HG02588 (cell line): ENCODE measurements at regions not wholly inside any gene's neighbourhood (a gene's known extent, or its start where the extent isn't known, plus 50 kb on each side); places are given as distances from the start of the nearest gene placed in this dataset.
"Not testable (repeated sequence)": the region's sequence is repeated elsewhere in the genome, so short reads cannot be mapped to it uniquely, and the experiment has no call there.

Source experiments
- ATAC-seq: cut with Tn5 transposase; IDR thresholded peaks from one replicate; pipeline ENCODE4 v1.9.1; 2021; ENCODE audit warnings: mild to moderate bottlenecking, moderate library complexity; ENCODE audit not compliant: unreplicated experiment

DNA sequence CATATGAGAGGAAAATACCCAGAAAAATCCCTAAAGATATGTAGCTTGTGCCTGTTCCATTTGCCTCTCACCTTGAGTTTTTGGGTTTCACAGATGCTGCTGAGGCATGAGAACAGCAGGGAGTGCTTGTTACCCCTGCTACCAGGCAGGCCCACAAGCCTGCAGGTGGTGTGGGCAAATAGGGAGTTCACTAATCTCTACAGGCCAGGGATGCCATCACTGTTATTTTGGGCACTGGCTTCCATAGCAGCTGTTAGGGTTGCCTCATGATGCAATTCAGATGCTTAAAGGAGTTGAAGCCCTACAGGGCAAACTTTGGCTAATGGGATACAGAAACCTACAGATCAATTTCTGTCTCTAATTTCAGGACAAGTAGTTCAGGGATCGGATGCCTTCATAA is 873.5 kb downstream of the OTOL1 start:
- ATAC-seq, result no peak

DNA sequence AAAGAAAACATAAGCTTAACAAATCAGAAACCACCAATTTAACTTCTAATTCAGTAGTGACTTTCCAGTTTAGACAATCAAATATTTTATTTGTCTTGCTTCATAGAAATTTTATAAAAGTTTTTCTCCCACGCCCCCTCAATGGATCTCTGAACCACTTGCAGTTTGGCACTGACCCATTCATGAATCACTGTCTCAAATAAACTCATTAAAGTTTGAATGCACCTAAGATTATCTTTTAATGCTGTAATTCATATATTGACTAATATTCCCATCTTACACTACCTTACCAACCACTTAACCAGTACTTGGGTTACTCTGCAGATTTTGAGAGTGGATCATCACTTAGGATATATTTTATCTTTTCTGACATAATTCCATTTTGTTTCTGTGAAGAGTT is 880.2 kb downstream of the OTOL1 start:
- ATAC-seq, result no peak

DNA sequence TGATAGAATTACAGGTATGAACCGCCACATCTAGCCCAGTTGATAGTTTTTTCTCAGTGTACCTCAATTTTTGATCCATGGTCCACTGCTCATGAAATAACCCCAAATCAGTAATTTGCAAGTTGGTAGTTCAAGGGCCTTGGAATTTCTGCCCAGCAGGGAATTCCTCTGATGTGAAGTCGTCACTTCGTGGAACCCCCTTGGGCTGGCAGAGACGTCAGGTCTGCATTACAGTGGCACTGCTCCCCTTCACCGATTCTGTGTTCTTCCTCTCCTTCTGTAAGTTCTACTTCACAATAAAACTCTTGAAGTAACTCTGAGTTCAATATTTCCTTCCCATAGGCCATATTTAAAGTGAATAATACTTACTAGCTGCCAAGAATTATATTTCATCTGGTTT is 881.0 kb downstream of the OTOL1 start:
- ATAC-seq, result no peak

DNA sequence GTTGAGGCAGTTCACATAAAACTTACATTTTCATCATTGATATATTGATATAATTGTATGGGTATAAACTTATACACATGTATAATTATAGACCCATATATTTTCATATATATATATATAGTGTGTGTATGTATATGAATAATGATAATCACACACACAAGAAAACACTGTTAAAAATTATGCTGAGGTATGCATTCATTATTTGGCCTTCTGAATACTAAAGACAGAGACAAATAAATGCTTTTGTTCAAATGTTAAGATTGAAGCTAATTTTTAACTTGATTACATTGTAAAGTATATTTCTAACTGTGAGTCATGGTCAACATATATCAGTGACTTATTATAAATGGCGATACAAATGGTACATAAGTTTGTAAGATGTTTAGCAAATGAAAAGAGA is 888.8 kb downstream of the OTOL1 start:
- no peak for ATAC-seq

DNA sequence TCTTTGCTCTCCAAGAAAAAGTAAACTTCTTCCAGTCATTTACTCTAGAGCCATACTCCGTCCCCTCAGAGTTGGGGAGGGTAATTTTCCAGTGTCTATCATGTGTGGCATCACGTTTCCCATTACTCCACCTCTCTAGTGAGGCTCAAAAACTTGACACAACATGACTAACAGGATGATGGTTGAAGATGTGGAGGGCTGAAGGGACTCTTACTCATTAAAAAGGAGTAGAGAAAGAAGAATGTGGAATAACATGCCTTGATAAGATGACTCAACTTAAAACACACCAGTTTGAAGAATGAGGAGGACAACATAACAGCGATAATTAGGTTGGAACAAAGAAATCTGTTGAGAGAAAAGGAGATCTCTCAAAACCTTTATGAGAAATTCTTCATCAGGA is 894.3 kb downstream of the OTOL1 start:
- no peak for ATAC-seq

DNA sequence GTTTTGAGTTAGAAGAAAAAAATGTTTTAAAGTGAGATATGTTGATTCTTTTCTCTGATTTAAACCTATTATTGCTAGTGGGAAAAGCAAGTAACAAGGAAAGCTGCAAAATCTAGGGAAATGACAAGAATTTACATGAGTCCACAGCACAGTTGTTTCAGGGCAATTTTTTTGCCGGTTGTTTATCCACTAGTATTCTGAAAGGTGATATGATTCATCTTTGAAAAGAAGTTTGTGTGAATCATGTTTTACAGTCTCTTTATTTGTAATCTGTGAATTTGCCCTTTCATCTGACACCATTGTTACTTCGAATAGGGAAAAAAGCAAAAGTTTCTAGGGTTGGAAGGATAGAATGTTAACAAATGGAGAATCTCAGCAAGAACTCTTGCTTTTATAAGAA is 894.7 kb downstream of the OTOL1 start:
- ATAC-seq, result no peak

DNA sequence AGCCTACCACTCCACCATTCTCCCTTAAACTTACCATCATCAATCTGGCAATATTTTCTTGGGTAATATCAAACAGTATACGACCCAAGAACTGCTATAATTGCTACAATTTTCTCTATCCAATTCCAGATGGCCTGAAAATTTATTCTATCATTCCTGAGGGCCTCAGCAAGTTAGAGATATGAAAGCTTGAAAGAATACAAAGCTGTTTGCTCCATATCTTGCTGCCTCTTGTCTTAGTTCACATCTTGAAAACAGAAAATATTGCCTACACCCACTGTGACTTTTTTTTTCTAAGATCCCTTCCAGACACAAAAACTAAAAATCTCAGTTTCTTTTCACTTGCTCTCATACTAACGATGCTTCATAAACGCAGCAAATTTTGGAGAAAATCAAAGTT is 898.9 kb downstream of the OTOL1 start:
- ATAC-seq, result no peak

DNA sequence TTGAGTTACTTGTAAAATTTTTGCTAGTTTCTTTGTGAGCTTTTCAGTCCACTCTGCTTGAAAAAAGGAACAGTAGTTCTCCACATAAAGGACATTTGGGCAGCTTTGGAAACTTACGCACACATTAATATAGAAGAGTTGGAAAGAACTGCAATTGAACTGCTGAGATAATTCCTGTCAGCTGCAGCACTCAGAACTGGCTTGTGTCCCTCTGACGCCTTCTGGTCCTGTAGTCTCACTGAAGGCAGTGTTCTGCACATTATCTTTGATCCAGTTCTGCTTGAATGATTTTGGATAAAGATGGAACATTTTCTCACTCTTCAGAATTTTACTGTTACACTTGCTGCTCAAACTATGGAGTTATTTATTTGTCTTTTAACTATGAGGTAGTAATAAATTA is 901.9 kb downstream of the OTOL1 start:
- ATAC-seq, result no peak

DNA sequence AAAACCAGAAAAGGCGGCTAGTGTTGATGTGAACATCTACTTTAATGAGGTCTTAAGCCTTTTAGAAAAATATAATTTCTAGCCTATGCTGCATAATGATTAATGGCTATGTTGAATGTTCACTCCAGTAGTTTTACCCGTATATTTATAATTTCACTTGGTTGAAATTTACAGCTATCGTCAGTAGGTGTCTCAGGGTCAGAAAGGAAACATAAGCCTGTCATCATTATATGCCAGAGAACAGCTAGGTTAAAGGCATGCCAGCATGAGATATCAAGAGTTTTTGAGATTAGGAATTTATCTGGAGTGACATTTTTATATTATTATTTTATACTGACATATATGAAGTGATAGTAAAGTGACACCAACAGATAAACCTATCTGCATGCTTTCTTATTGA is 904.1 kb downstream of the OTOL1 start:
- no peak for ATAC-seq

DNA sequence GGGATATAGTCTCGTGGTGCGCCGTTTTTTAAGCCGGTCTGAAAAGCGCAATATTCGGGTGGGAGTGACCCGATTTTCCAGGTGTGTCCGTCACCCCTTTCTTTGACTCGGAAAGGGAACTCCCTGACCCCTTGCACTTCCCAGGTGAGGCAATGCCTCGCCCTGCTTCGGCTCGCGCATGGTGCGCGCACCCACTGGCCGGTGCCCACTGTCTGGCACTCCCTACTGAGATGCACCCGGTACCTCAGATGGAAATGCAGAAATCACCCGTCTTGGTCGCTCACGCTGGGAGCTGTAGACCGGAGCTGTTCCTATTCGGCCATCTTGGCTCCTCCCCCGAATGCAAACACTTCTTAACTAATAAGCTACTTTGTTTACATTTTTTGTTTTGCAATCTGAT is 914.9 kb downstream of the OTOL1 start:
- ATAC-seq, result not testable (repeated sequence)

DNA sequence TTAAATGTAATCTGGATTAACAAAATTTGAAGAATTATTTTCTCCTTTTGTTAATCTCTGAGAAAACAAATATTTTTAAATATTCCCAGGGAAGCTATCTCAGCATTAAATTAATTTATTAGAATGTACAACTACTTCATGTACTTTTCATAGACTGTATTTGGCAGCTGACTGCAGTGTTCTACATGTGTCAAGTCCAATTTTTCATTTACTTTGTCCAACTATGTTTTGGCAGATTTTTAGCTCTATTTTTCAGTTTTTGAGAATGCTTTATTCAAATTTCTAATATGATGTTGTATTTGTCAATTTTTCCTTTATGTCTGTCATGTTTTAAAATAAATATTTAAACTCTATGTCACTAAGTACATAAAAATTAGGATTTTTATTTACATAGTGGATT is 925.1 kb downstream of the OTOL1 start:
- no peak for ATAC-seq

DNA sequence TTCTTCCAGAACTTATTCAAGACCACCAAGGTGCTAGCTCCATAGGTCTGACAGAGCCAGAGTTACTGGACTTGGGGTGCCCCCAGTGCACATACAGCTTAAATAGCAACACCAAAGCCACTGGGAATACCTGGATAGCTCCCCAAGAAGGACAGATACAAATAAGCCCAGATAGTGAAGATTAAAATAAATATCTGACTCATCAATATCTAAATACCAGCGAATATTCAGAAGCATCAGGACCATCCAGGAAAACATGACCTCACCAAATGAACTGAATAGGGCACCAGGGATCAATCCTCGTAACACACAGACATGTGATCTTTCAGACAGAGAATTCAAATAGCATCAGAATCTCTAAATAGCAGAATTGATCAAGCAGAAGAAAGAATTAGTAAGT is 931.6 kb downstream of the OTOL1 start:
- ATAC-seq, result no peak

DNA sequence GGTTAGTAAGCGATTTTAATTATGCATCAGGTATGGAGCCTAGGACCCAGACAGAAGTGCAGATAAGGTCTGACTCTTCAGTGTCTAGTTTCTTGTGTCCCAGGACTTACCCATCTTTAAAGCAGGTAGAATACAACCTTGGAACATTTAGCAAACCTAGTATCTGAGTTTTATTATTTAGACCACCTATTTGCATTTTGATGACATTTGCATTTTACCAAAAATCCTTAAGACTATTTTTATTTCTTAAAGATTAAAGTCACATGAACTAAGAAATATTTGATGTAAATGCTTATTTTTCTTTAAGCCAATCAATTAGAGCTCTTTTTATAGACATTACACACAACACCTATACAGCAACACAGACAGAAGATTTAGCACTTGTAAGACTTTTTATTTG is 939.1 kb downstream of the OTOL1 start:
- no peak for ATAC-seq

DNA sequence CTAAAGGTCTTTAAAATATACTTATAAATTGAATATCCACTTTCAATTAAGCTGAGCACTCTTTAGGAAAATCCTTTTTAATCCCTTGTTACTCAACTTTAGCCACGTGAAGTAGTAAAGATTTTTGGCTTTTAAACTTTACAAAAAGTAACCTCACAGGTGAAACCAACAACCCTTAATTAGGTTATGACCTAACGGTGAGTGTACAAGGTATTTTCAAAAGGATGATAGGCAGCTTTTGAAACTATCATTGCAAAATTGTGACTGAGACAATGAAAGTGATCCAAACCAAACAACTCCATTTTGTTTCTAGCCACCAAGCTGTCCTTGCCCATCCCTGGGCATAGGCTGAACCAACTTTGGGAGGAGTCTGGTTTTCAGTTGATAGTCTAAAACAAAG is 940.2 kb downstream of the OTOL1 start:
- no peak for ATAC-seq

DNA sequence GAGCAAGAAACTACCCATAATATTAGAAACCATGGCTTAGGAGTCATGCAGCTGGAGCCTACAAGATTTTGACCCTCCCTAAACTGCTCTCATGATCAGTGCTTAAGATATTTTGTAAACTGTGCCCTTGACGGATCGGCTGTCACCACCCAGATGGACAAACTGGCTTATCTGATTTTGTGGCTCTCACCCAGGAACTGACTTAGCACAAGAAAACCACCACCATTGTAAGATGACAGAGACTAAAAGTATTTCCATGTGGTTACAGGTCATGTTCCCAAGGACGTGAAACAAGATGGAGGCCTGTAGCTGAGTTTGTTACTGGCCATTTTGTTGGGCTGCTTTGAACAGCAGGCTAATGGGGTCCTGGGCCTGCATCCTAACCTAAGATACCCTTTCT is 940.9 kb downstream of the OTOL1 start:
- no peak for ATAC-seq

DNA sequence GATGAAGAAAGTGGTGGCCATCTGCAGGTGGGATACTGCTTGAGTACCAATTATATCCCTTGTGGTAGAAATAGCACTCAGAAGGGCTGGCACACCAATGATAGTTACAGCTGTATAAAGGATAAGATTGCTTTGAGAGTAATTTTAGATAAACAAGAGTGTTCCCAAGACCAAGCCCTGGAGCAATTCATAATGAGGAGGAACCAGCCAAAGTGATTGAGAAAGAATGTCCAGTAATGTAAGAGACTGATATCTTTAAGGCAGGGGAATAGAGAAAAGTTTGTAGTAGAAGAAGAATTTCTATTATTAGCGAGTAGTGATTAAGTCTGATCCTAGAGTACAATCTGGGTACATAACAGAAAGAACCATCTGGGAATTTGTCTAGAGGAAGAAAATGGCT is 945.1 kb downstream of the OTOL1 start:
- ATAC-seq, result no peak

DNA sequence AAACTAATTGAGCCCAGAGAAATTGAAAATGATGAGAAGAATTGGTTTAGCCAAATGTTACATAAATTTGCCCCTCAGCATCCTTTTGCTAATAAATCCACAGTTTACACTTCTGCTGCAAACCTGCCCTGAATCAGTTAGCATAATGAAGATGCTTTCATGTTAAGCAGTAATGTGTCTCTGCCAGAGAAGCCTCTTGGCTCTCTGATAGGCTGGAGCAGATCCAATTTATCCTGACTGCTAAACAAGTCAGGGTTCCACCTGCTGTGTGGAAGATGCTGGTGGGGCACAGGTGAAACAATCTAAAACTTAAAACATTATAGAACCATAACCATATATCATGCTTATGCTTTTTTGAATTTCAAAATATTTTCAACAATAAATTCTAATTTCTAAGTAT is 946.8 kb downstream of the OTOL1 start:
- no peak for ATAC-seq

DNA sequence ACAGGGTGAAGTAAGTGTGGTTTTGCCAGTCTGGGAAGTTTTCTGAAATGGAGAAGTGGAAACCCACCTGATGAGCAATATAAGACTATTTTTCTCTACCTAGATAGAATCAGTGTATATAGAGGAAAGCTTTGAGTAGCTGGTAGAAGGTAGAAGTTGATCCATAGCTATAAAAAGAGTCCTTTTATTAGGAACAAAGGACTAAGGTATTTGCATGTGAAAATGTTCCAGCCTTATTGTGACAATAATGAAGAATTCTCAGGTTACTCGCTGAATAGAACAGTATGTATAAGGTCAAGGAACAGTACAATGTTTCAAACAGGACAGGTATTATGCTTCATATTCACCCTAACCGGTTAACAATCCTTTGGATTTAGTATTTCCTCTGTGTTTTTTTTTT is 972.2 kb downstream of the OTOL1 start:
- no peak for ATAC-seq

DNA sequence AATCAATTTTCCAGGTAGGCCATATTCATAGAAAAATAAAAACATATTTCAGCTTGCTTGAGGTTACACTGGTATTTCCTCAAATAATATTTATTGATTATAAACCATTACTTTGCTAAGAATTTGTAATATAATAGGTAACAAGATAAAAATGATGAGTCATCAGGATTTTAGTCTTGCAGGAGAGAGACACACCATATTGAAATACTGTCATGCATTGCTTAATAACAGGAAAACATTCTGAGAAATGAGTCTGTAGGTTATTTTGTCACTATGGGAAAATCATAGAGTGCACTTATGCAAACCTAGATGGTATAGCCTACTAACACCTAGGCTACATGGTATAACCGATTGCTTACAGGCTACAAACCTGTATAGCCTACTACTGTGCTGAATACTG is 990.5 kb downstream of the OTOL1 start:
- ATAC-seq, result no peak

DNA sequence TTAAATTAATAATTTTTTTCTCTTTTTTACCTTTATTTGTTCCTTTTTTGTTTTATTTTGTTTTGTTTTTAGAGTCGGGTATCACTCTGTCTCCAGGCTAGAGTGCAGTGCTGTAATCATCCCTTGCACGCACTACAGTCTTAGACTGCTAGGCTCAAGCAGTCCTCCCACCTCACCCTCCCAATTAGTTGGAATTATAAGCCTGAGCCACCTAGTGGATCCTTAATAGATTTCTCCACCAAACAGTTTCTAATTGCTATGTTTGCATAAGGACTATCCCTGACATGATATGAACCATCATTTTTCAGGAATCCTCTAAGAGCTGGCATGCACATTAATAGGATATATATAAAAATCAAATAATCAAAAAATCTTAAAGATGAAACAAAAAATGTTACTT is 993.2 kb downstream of the OTOL1 start:
- no peak for ATAC-seq

DNA sequence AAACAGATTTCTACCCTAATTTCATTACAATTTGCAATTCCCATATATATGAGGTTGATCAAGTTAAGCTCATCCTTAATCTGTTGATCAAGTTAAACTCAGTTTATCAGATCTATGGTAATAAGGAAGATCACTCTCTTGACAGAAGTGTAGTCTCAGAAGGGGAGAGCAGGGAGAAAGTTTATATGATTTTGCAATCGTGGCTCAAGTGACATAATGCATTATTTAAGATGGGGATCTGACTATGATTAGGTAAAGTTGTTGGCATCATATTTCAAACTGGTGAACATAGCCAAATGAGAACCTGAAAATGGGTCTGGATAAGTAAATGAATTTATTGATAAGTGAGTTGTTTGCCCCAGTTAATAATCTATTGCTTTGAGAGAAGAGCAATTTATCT is 995.3 kb downstream of the OTOL1 start:
- no peak for ATAC-seq

DNA sequence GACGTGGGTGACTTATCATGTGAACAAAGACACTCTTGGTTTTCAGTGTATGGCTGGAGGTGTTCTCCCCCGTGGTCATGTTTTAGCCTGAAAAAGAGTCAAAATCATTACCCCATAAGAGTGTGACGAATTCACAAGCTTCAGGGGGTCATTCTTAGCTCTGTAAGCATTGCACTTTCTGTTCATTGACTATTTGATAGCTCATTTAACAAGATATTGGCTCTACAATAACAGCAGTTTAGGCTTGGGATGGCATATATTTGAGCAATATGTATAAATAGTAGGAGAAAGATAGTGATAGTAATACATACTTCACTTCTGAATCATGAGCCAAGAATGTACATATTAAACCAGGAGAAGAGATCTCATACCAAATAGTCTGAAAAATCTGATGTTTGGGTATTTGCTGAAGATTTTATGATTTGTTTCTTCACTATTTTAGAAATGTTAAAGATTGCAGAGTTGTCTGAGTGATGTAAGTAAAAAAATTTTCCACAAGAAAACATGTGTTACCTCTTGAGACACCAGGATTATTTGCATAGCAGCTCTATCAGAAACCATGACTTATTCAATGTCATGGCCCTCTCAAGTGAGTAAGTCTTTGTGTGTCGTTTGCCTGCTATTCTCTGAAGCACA is 996.0 kb downstream of the OTOL1 start:
- ATAC-seq, result no peak

DNA sequence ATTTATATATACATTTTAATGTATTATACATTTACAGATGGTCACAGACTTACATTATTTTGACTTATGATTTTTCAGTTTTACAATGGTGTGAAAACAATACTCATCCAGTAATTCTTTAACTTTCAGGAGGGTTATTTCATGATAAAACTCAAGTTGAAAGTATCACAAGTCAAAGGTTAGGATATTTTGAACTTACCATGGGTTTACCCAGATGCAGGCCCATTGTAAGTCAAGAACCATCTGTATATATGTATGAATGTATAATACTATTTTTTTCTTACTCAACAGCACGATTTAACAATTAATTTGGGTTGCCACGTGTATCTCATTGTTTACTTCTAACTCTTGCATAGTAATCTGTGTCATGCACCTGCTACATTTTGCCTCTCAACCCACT is 1002.0 kb downstream of the OTOL1 start:
- ATAC-seq, result no peak

DNA sequence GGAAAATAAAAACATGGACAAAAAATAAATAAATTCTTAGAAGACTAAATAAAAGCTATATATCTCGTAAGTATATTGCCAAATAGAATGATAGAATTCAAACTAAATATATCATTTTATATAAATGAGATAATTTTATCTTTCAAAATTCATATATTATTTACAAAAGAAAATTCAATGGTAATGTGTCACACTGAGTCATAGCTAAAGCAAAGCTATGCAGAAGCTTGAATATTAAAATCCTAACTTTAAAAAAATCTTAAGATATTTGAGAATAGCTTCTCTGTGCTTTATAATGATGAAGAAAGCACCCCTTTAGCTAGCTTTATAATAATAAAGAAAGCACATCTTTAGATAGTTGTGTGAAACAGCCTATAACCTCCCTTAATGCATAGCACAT is 1010.8 kb downstream of the OTOL1 start:
- ATAC-seq, result no peak
